IMR-90 (cell line): ENCODE measurements at regions not wholly inside any gene's neighbourhood (a gene's known extent, or its start where the extent isn't known, plus 50 kb on each side); places are given as distances from the start of the nearest gene placed in this dataset.

Experiments
- ATAC-seq: fragments of 200-7000 bp; cut with Tn5 transposase; 2 replicates; pipeline ENCODE4 v1.9.1; 2020; ENCODE audit warnings: low read depth, mild to moderate bottlenecking, moderate library complexity
- BruUV-seq: library from RNA; stranded (reverse); fragments of 400-500 nt; replicated peaks from 2 replicates; lab custom pipeline; 2021; lab: Mats Ljungman, UMichigan
- CTCF ChIA-PET: fragments of 300-600 bp; formaldehyde crosslinking; extraction: SDS; loops from one replicate; lab custom pipeline; 2021; ENCODE audit warnings: antibody characterized with exemption; lab: Yijun Ruan, JAX
- POLR2A ChIA-PET: fragments of 300-600 bp; sonication (Branson Sonifier 250); formaldehyde crosslinking; loops from one replicate; lab custom pipeline; 2022; ENCODE audit warnings: antibody characterized with exemption; ENCODE audit not compliant: unreplicated experiment; lab: Charles Lee
- DNase-seq: peaks from one replicate; pipeline ENCODE4 v3.0.0; 2013
- H2AFZ ChIP-seq: replicated peaks from 2 replicates; pipeline ENCODE3; 2013; ENCODE audit warnings: low read length, mild to moderate bottlenecking; ENCODE audit not compliant: poor library complexity
- H2AK5ac ChIP-seq: 2 replicates; pipeline ENCODE4 v1.6.1; 2013; ENCODE audit warnings: low read depth, low read length, inconsistent platforms
- H2AK9ac ChIP-seq: replicated peaks from 2 replicates; pipeline ENCODE3; 2013; ENCODE audit warnings: mild to moderate bottlenecking, low read depth, low read length, moderate library complexity; ENCODE audit not compliant: poor library complexity
- H2BK120ac ChIP-seq: 2 replicates; pipeline ENCODE4 v1.6.1; 2013; ENCODE audit warnings: low read depth, low read length, inconsistent platforms
- H2BK15ac ChIP-seq: 3 replicates; pipeline ENCODE4 v1.6.1; 2013; ENCODE audit warnings: low read depth, low read length, inconsistent platforms
- H2BK20ac ChIP-seq: 2 replicates; pipeline ENCODE4 v1.6.1; 2013; ENCODE audit warnings: low read depth, mild to moderate bottlenecking, inconsistent platforms, low read length, moderate library complexity
- H2BK5ac ChIP-seq: 2 replicates; pipeline ENCODE4 v1.6.1; 2013; ENCODE audit warnings: mild to moderate bottlenecking, low read depth, low read length, inconsistent platforms; ENCODE audit not compliant: poor library complexity, severe bottlenecking
- H3K14ac ChIP-seq: replicated peaks from 2 replicates; pipeline ENCODE4 v1.6.1; 2013; ENCODE audit warnings: low read depth, low read length, inconsistent platforms
- H3K18ac ChIP-seq: 2 replicates; pipeline ENCODE4 v1.6.1; 2013; ENCODE audit warnings: low read depth, low read length, control low read depth
- H3K23ac ChIP-seq: 2 replicates; pipeline ENCODE4 v1.6.1; 2013; ENCODE audit warnings: low read depth, low read length, inconsistent platforms
- H3K27ac ChIP-seq: 2 replicates; pipeline ENCODE4 v1.5.1; 2013; ENCODE audit warnings: mild to moderate bottlenecking, control low read depth, low read length; ENCODE audit not compliant: insufficient read depth
- H3K27me3 ChIP-seq: 2 replicates; pipeline ENCODE4 v1.6.1; 2013; ENCODE audit warnings: low read length; ENCODE audit not compliant: control insufficient read depth, insufficient read depth
- H3K36me3 ChIP-seq: 2 replicates; pipeline ENCODE4 v1.6.1; 2013; ENCODE audit warnings: low read length, mixed read lengths; ENCODE audit not compliant: control insufficient read depth, insufficient read depth
- H3K4ac ChIP-seq: 2 replicates; pipeline ENCODE4 v1.6.1; 2013; ENCODE audit warnings: low read depth, low read length, inconsistent platforms
- H3K4me1 ChIP-seq: 2 replicates; pipeline ENCODE4 v1.6.1; 2013; ENCODE audit warnings: low read length, mixed read lengths; ENCODE audit not compliant: control insufficient read depth, insufficient read depth
- H3K4me2 ChIP-seq: 2 replicates; pipeline ENCODE4 v1.6.1; 2013; ENCODE audit warnings: low read depth, mild to moderate bottlenecking, control low read depth, low read length, moderate library complexity
- H3K4me3 ChIP-seq: 2 replicates; pipeline ENCODE4 v1.5.1; 2013; ENCODE audit warnings: low read depth, mild to moderate bottlenecking, control low read depth, low read length, moderate library complexity; ENCODE audit not compliant: insufficient read depth
- H3K56ac ChIP-seq: 2 replicates; pipeline ENCODE4 v1.6.1; 2013; ENCODE audit warnings: low read length, inconsistent platforms; ENCODE audit not compliant: insufficient read depth; ENCODE audit errors: extremely low read depth
- H3K79me1 ChIP-seq, 2 experiments: 2 replicates each; pipeline ENCODE4 v1.6.1; 2013; ENCODE audit warnings: low read length in 2 of 2, inconsistent platforms in 1 of 2, low read depth in 1 of 2
- H3K9ac ChIP-seq: 2 replicates; pipeline ENCODE4 v1.6.1; 2013; ENCODE audit warnings: low read depth, low read length, control low read depth
- H3K9me1 ChIP-seq: 2 replicates; pipeline ENCODE4 v1.6.1; 2013; ENCODE audit warnings: low read length, inconsistent platforms; ENCODE audit not compliant: insufficient read depth
- H3K9me3 ChIP-seq: 2 replicates; pipeline ENCODE4 v1.6.1; 2013; ENCODE audit warnings: low read length; ENCODE audit not compliant: control insufficient read depth, insufficient read depth
- H4K20me1 ChIP-seq: 2 replicates; pipeline ENCODE4 v1.6.1; 2013; ENCODE audit warnings: low read length, inconsistent platforms; ENCODE audit not compliant: insufficient read depth
- H4K5ac ChIP-seq: 2 replicates; pipeline ENCODE4 v1.6.1; 2013; ENCODE audit warnings: mild to moderate bottlenecking, low read depth, low read length, control low read depth
- H4K8ac ChIP-seq, 2 experiments: 2 replicates each; pipeline ENCODE4 v1.6.1; 2013; ENCODE audit warnings: low read depth in 2 of 2, low read length in 2 of 2, control low read depth in 1 of 2, inconsistent platforms in 1 of 2
- H4K91ac ChIP-seq: 2 replicates; pipeline ENCODE4 v1.6.1; 2013; ENCODE audit warnings: low read depth, low read length, inconsistent platforms; ENCODE audit not compliant: insufficient read depth
- BHLHE40 ChIP-seq: fragments of 150-350 bp; IDR thresholded peaks from 2 replicates; pipeline ENCODE4 v1.6.1; 2016; ENCODE audit warnings: mild to moderate bottlenecking, low read depth, low read length
- CEBPB ChIP-seq: IDR thresholded peaks from 2 replicates; pipeline ENCODE4 v1.6.1; 2012; ENCODE audit warnings: low read depth, low read length, improper control_type of control experiment
- CHD1 ChIP-seq: IDR thresholded peaks from 2 replicates; pipeline ENCODE4 v1.6.1; 2012; ENCODE audit warnings: low read depth, low read length, improper control_type of control experiment
- CTCF ChIP-seq: conservative IDR thresholded peaks from 2 replicates; pipeline ENCODE4 v1.5.1; 2012; ENCODE audit warnings: mild to moderate bottlenecking, low read depth, low read length, improper control_type of control experiment
- ELK1 ChIP-seq: fragments of 150-350 bp; IDR thresholded peaks from 2 replicates; pipeline ENCODE4 v1.6.1; 2016; ENCODE audit warnings: low read depth, mild to moderate bottlenecking, low read length, moderate library complexity, borderline replicate concordance
- FOS ChIP-seq: fragments of 150-350 bp; IDR thresholded peaks from 2 replicates; pipeline ENCODE4 v1.6.1; 2016; ENCODE audit warnings: low read depth, low read length
- MAFK ChIP-seq: IDR thresholded peaks from 2 replicates; pipeline ENCODE4 v1.6.1; 2012; ENCODE audit warnings: low read depth, low read length, improper control_type of control experiment
- MAZ ChIP-seq: IDR thresholded peaks from 2 replicates; pipeline ENCODE4 v1.6.1; 2012; ENCODE audit warnings: low read depth, mild to moderate bottlenecking, low read length, improper control_type of control experiment, moderate library complexity, borderline replicate concordance
- MXI1 ChIP-seq: IDR thresholded peaks from 2 replicates; pipeline ENCODE4 v1.6.1; 2012; ENCODE audit warnings: low read depth, mild to moderate bottlenecking, low read length, moderate library complexity, borderline replicate concordance
- NFE2L2 ChIP-seq: fragments of 150-350 bp; IDR thresholded peaks from 2 replicates; pipeline ENCODE4 v1.6.1; 2016; ENCODE audit warnings: low read depth, mild to moderate bottlenecking, low read length
- POLR2A ChIP-seq: IDR thresholded peaks from 2 replicates; pipeline ENCODE4 v1.6.1; 2012; ENCODE audit warnings: mild to moderate bottlenecking, low read depth, low read length
- RAD21 ChIP-seq: IDR thresholded peaks from 2 replicates; pipeline ENCODE4 v1.6.1; 2012; ENCODE audit warnings: low read length, improper control_type of control experiment
- RCOR1 ChIP-seq: IDR thresholded peaks from 2 replicates; pipeline ENCODE4 v1.6.1; 2012; ENCODE audit warnings: mild to moderate bottlenecking, low read length, improper control_type of control experiment; ENCODE audit not compliant: insufficient replicate concordance
- RFX5 ChIP-seq: IDR thresholded peaks from 2 replicates; pipeline ENCODE4 v1.8.0; 2012; ENCODE audit warnings: low read depth, mild to moderate bottlenecking, low read length, moderate library complexity
- SMC3 ChIP-seq: fragments of 150-350 bp; IDR thresholded peaks from 2 replicates; pipeline ENCODE4 v1.6.1; 2016; ENCODE audit warnings: low read depth, mild to moderate bottlenecking, antibody characterized with exemption, low read length, moderate library complexity
- USF2 ChIP-seq: fragments of 150-350 bp; IDR thresholded peaks from 2 replicates; pipeline ENCODE4 v1.6.1; 2017; ENCODE audit warnings: mild to moderate bottlenecking, antibody characterized with exemption, low read length, low read depth
- WGBS, 2 experiments: methylation state at CpG; one replicate each; pipeline versions ENCODE4 v1.1.5 to v1.1.7; 2013; ENCODE audit warnings: missing lambda C conversion rate in 2 of 2; ENCODE audit not compliant: insufficient read length in 1 of 2; ENCODE audit errors: extremely low coverage in 2 of 2; 5-methylcytosine and 5-hydroxymethylcytosine counted together
- dilution Hi-C: fragments of 300-500 bp; cut with HindIII; formaldehyde crosslinking; loops from one replicate; pipeline ENCODE4 v1.14.3; 2018; ENCODE audit warnings: low sequenced_read_pairs; ENCODE audit not compliant: unreplicated experiment
- in situ Hi-C: fragments of 300-500 bp; cut with MboI; formaldehyde crosslinking; loops from 3 replicates; pipeline ENCODE4 v1.14.3; 2019; ENCODE audit warnings: low sequenced_read_pairs, inconsistent platforms, mixed read lengths
- intact Hi-C: fragments of 100-400 bp; cut with micrococcal nuclease; formaldehyde crosslinking; loops from 2 replicates; pipeline ENCODE4 v1.10.0; 2022

GRCh38 chr1:219442611-219443061 lies 170.3 kb downstream of the ZC3H11B start:
- Histone ChIP-seq H3K4me1 (no peaks in the 10 kb centered on the region), H2BK20ac (no peak overlapping the region), H3K9me3 (no peaks in the 10 kb centered on the region), H2BK15ac (no peak overlapping the region), H3K9me1 (no peaks in the 10 kb centered on the region), H2BK120ac (no peak overlapping the region), H4K91ac (no peak overlapping the region), H3K4ac (no peak overlapping the region), H2AK5ac (no peak overlapping the region), H4K8ac (no peak overlapping the region), H3K36me3 (no peaks in the 10 kb centered on the region), H2BK5ac (no peak overlapping the region), H3K18ac (no peak overlapping the region), H3K9ac (no peak overlapping the region), H3K56ac (no peak overlapping the region), H4K20me1 (no peaks in the 10 kb centered on the region), H2AFZ (no peak overlapping the region), H3K27me3 (no peaks in the 10 kb centered on the region), H3K23ac (no peak overlapping the region), H3K27ac (no peak overlapping the region), H4K5ac (no peak overlapping the region), H3K4me3 (no peak overlapping the region), H2AK9ac (no peak overlapping the region), H3K14ac (no peak overlapping the region), H3K79me1 (no peaks in the 10 kb centered on the region), H3K4me2 (no peak overlapping the region)
- ATAC-seq (no peak), DNase-seq (peak; percentile 73)
- in situ Hi-C loops = no loop called here
- dilution Hi-C loops = no loop called here
- TF ChIP-seq MXI1 (no peak), CHD1 (no peak), RFX5 (no peak), NFE2L2 (no peak), POLR2A (no peak), CEBPB (no peak), USF2 (no peak), SMC3 (no peak), FOS (no peak), MAFK (no peak), ELK1 (no peak), RCOR1 (no peak), MAZ (no peak), CTCF (no peak), BHLHE40 (no peak), RAD21 (no peak)
- intact Hi-C loops = no loop called here
- BruUV-seq = no TSS peak
- ChIA-PET CTCF (no interaction called here), POLR2A (no interaction called here)
- no CpG with 5 or more reads among the region's 4 CpGs for WGBS, 2 experiments
